ENCODE measurements at regions not wholly inside any gene's neighbourhood (a gene's known extent, or its start where the extent isn't known, plus 50 kb on each side); places are given as distances from the start of the nearest gene placed in this dataset.

DNA sequence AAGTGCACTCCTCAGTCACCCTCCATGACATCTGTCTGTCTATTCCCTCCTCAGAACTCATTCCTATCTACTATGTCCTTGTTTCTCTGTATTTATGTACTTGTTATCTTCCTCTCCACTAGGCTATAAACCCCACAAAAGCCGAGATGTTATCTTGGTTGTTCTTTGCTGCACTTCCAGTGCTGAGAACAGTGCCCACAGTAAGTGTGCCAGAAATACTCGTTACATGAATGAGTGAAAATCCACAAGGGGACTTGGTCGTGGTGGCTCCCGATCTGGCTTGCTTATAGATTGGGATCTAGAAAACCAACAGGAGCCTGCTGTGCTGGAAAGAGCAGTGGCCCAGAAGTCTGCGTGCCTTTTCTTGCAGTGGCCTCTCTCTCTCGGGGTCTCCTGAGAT, 111.9 kb upstream of the PRMT8 start:
- TF ChIP-seq POLR2A (IDR thresholded peaks at IDR 0.05; ENCODE audit: extremely low read depth, insufficient read length): no peak
- TF ChIP-seq, protein P1, sequence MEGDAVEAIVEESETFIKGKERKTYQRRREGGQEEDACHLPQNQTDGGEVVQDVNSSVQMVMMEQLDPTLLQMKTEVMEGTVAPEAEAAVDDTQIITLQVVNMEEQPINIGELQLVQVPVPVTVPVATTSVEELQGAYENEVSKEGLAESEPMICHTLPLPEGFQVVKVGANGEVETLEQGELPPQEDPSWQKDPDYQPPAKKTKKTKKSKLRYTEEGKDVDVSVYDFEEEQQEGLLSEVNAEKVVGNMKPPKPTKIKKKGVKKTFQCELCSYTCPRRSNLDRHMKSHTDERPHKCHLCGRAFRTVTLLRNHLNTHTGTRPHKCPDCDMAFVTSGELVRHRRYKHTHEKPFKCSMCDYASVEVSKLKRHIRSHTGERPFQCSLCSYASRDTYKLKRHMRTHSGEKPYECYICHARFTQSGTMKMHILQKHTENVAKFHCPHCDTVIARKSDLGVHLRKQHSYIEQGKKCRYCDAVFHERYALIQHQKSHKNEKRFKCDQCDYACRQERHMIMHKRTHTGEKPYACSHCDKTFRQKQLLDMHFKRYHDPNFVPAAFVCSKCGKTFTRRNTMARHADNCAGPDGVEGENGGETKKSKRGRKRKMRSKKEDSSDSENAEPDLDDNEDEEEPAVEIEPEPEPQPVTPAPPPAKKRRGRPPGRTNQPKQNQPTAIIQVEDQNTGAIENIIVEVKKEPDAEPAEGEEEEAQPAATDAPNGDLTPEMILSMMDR (IDR thresholded peaks at IDR 0.05; ENCODE audit: low read depth, low read length): no peak
- TF ChIP-seq, protein P2, sequence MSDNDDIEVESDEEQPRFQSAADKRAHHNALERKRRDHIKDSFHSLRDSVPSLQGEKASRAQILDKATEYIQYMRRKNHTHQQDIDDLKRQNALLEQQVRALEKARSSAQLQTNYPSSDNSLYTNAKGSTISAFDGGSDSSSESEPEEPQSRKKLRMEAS (IDR thresholded peaks at IDR 0.05; ENCODE audit: low read depth, low read length): no peak

Measured in NB4 (cell line).